Hindlimb muscle (tissue), 1 donor: ENCODE measurements at regions not wholly inside any gene's neighbourhood (a gene's known extent, or its start where the extent isn't known, plus 50 kb on each side); places are given as distances from the start of the nearest gene placed in this dataset.
"Not testable (repeated sequence)": the region's sequence is repeated elsewhere in the genome, so short reads cannot be mapped to it uniquely, and the experiment has no call there.

Experiments
- DNase-seq: peaks from one replicate; pipeline ENCODE4 v3.0.0-alpha.2; 2013

DNA sequence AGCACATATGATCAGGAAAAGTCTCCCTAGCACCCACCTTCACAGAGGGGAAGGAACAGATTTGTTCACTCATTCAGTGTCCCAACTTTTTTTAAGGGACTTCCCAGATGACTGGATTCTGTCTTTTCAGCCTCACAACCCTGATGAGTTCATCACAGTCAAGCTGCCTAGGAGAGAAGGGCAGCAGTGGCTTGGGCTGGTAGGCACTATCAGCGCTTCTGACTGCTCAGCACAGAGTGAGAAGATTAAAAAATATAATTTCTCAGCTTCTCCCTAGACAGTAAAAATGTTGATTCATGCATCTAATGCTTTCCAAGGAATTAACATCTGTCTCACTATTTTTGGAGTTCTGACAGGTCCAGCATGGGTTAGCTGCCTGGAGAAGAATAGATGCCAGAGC lies 328.2 kb downstream of the DTHD1 start:
- DNase-seq = no peak

DNA sequence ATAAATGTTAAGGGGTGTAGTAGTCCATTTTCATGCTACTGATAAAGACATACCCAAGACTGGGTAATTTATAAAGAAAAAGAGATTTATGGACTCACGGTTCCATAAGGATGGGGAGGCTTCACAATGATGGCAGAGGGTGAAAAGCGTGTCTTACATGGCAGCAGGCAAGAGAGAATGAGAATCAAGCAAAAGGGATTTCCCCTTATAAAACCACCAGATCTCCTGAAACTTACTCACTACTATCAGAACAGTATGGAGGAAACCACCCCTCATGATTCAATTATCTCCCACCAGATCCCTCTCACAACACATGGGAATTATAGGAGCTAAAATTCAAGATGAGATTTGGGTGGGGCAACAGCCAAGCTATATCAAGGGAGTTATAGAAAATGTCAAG lies 329.2 kb downstream of the DTHD1 start:
- no peak for DNase-seq

DNA sequence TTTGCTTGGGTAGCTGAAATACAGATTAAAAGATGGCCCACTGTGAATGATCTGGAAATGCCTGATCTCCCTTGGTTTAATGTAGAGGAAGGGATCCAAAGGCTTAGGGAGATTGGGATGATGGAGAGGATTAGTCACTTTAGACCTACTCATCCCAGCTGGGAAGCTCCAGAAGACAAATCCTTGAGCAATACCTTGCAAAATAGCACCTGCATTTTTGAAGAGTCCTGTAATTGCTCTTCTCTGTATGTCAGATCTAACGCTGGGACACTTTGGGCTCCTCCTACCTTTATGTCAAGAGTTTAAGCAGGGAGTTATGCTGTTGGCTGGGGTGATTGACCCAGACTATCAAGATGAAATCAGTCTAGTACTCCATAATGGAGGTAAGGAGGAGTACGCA lies 331.7 kb downstream of the DTHD1 start:
- DNase-seq = not testable (repeated sequence)

DNA sequence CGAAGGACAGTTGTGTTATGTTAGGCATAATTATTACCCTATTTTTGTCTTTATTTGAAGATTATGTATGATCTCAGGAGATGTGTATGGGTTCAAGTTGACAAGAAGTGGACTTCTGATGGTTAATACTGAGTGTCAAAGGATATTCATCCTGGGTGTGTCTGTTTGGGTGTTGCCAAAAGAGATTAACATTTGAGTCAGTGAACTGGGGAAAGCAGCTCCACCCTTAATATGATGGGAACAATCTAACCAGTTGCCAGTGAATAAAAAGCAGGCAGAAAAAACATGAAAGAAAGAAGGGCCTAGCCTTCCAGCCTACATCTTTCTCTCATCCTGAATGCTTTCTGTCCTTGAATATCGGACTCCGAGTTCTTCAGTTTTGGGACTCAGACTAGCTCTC lies 332.6 kb downstream of the DTHD1 start:
- no peak for DNase-seq

DNA sequence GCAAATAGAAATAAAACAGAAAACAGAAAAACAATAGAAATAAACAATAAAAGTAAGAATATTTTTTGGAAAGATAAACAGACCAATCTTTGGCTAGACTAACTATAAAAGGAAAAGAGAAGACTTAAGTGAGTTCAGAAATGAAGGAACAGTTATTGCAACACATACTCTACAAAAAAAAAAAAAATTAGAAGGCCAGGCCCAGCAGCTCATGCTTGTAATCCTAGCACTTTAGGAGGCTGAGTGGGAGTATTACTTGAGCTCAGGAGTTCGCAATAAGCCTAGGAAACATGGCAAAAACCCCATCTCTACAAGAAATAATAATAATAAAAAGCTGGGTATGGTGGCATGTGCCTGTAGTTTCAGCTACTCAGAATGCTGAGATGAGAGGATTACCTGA lies 336.7 kb downstream of the DTHD1 start:
- no peak for DNase-seq

DNA sequence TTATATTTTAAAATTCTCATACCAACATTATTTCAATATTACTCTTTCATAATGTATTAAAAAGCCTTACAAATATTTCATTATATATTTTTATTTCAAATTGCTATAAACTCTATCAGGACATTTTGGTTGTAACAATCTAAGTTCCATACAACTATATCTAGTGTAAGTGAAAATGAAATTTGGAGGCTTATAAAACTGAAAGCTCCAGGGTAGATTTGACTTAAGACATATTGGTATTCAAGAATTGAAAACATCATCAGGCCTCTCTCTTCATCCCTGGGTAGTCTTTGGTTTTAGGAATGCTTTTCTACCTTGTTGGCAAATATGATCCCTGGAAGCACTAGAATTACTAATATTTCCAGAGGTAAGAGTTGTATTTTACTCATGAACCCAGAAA lies 342.6 kb downstream of the DTHD1 start:
- no peak for DNase-seq

DNA sequence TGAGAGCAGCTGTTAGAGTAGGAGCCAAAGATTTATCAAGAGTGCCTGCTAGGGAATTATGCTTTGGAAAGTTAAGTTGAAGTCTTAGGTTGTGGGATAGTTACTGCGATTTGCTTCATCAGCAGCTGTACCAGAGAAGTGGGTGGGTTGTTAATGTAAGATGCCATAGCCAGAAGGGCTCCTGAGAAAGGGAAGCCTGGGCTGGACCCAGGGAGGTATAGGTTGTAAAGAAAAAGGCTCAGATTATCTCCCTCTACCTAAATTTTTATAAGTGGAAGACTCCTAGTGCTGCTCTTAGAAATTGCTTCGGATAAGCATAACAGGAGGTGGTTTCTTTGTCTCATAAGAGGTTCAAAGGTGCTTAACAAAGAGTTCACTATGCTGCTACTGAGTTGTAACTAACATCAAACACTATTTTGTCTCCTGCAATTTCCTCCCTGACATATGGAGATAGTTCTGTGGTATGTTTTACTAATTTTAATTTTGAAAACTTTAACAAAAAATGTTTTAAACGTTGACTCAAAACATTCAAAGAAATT lies 356.9 kb downstream of the DTHD1 start:
- DNase-seq = no peak

DNA sequence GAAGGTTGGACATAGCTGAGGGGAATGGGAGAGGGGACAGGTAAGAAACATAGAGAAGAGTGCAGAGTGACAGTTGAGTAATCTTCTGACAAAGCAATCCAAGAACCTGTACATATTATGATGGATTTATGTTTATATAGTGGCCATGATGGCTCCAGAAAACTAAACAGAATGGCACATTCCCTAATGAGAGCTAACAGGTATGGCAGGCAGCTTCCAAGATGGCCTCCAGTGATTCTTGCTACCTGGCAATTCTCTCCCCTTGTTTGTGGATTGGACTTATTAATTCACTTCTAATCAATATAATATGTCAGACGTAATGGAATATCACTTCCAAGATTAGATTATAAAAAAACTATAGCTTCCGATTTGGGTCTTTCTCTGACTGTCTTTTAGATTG lies 359.5 kb downstream of the DTHD1 start:
- no peak for DNase-seq

DNA sequence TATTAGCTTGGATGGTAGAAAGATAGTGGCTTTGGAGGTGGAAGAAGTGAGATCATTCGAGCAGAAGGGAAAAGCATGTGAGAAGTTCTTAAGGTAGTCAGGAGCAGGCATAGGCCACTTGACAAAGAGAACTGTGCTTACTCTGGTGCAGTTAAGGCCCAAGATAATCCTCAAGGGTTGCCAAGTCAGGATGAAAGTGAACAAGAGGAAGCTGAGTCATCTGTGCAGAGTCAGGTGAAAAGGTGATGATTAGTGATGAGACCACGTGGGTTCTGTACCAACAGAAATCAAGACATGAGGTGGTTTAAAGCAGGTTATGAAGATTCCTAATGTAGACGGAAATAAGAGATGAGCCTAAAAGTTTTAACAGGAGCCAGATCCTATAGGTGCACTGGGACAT lies 369.8 kb downstream of the DTHD1 start:
- DNase-seq = no peak

DNA sequence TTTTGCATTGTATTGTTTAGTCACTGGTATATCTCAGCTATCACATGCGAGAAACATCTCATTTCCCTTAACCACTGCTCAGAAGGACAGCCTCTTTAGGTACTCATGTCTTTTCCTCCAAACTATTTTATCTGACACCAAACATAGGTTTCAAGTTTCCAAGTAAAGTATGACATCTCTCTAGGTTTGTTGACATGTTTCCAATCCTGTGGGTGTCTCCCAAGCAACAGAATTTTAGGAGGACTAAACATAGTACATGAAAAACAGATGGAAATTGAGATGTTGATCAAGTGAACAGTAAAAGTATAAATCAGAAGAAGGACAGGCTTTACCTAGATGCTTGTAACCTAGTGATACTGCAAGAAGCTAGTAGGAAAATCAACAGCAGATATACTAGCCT lies 371.4 kb downstream of the DTHD1 start:
- DNase-seq = no peak

DNA sequence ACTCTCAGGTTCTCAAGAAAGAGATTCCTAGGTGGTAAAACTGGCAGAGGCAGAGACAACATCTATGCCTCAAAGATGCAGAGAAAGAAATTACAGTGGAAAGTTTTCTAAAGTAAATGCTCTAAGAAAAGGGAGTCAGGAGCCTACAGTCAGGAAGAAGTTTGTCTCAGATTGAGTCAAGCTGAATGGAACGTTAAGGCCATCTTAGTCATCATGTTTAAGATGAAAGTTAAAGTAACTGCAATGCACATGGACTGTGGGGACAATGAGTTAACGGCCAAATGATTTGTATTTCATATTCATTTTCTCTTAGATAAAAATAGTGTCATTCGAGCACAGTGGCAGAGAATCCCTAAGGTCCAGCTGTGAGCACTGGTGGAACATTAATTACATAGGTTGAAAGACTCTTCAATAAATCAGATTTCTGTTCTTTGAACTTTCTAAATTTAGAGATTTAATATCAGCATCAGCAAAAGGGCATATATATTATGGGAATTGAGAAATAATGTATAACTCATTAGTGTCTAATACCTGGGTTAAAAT lies 384.6 kb downstream of the DTHD1 start:
- DNase-seq = no peak

DNA sequence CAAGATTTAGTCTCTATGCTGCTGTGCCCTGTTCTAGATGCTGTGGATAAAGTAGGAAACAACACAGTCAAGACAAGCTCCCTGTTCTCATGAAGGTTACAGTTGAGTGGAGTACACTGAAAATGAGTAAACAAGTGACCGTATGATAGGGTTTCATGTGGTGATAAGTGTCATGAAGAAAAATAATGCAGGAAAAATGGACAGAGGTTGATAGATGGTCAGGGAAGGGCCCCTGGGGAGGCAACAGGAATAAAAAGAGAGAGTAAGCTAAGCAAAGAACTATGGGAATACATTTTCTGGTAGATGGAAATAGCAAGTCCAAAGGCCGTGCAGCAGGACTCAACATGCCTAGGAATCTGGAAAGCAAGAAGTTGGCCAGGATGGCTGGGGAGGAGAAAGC lies 394.0 kb downstream of the DTHD1 start:
- no peak for DNase-seq

DNA sequence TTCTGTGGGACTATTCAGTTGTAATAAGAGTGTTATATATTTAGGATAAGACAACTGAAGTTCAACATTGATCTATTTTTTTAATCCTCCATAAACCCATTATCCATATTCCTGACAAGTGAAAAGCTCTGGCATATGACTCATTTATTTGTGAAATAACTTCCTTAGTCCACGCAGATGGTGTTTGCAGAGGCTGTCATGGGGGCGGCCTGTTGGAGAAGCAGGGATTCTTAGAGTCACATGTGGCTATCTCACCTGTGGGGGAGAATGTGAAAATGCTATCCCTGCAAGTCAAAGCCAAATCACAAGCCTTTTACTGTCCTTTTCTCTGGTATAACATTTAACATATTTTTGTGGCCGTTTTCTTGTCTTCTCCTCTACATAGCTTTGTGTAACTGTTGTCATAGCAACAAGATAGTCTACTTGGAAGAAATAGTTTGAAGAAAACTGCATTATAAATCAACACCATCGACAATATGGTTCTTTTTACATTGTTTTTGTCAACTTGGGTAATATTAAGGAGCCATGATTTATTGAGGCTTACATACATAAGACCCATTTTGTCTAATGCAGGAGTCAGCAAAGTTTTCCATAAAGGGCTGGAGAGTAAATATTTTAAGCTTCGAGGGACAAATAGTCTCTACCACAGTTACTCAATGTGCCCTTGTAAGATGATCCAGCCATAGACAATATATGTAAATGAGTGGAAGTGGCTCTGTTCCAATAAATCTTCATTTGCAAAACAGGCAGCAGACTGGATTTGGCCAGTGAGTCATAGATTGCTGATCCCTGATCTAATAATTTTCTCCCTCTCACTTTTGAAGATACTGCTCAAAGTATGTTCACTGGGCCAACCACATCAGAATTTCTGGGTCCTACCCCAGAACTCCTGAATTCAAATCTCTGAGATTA lies 395.0 kb downstream of the DTHD1 start:
- DNase-seq = no peak

DNA sequence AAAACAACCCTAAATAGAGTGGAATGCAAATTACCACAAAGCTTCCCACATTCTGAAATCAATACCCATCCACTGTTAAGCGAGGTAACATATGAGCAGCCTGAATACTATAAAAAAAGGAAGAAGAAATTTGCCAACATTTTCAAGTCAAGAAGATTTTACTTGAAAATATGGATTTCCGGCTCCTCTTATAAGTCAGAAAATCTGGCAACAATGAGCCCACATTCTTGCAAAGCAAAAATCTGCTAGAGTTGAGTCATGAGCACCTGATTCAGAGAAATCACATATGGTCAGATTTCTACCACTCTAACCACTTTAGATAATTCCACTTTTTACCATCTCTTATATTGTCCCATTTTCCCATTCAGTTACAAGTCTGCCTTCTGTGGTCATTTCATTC lies 395.7 kb downstream of the DTHD1 start:
- no peak for DNase-seq

DNA sequence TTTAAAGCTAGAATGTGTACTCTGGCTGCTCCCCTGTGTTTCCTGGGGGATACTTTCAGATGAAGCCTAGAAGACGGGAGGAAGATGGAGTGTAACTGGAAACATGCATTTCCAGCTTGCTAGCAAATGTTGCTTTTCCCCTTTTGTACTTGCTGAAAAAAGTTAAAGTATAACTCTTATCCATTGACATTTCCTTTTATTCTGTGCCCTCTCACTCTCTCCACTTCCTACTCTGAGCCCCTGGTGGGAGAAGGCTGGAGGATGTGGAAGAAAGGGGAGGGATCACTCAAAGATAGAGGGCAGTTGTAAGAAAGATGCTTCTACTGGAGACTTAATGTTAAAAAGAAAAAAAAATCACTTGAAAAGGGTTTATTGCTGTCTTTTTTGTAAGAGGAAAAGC lies 396.5 kb downstream of the DTHD1 start:
- DNase-seq = no peak

DNA sequence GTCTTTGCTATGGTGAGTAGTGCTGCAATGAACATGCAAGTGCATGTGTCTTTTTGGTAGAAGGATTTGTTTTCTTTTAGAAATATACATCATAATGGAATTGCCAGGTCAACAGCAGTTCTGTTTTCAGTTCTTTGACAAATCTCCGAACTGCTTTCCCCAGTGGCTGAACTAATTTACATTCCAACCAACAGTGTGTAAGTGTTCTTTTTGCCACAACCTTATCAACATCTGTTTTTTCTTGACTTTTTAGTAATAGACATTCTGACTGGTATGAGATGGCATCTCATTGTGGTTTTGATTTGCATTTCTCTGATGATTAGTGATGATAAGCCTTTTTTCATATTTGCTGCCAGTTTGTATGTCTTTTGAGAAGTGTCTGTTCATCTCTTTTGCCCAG lies 406.3 kb downstream of the DTHD1 start:
- no peak for DNase-seq

DNA sequence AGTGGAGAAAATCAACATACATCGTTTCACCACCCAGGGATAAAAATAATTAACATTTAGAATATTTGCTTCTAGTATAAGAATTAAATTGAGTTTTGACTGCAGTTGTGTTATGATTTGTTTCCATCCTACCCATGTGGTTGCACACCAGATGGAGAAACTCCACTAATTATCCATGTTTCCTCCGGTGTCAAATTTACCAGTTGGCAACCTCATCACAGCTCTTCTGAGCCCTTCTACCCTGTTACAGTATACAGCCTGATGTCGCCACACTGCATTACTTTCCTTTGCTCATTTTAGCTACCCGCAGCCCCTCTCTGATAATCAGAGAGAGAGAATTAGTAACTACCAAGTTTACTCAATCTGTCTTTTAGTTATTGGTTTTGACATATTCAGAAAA lies 411.2 kb downstream of the DTHD1 start:
- DNase-seq = no peak

DNA sequence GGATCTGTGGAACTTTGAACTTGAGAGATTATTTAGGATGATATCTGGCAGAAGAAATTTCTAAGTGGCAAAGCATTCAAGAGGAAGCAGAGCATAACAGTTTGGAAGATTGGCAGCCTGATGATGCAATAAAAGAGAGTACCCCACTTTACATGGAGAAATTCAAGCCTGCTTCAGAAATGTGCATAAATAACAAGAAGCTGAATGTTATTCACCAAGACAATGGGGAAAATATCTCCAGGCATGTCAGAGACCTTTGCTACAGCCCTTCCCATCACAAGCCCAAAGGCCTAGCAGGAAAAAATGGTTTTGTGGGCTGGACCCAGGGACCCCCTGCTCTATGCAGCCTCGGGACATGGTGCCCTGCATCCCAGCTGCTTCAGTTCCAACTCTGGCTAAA lies 420.8 kb downstream of the DTHD1 start:
- DNase-seq = no peak

DNA sequence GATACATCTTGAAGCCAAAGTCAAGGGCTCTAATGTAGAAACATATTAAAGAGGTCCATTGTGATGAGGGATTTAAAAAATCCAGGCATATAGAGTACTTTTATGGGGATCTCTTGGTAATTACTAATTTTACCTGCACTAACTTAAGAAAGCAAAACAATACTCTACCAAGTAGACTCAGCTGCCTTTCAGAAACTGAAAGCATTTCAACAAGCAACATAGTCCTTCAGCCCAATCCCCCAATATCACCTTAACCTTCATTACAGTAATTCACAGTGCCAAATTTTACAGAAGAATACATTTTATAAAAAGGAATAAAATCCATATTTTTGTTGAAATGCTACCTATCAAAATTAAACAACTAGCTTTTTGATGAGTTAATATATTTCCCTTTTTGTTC lies 422.9 kb downstream of the DTHD1 start:
- no peak for DNase-seq

DNA sequence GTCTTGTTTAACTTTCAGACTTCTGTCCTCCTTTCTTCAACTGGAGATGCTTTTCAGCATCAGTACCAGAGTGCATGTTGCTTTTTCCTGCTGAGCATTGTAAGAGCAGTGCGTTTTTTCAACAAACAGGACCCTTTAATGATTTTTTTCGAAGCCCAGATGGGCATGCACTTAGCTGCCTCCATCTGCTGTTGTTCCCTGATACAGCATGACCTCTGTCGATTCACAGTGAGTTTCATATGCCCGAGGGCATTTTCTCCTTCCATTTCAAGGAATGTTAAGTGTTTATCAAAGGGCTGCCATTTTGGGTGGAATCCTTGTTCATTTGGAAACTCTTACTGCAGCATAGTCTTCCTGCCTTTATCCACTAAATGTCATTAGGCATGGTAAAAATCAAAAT lies 428.6 kb downstream of the DTHD1 start:
- no peak for DNase-seq

DNA sequence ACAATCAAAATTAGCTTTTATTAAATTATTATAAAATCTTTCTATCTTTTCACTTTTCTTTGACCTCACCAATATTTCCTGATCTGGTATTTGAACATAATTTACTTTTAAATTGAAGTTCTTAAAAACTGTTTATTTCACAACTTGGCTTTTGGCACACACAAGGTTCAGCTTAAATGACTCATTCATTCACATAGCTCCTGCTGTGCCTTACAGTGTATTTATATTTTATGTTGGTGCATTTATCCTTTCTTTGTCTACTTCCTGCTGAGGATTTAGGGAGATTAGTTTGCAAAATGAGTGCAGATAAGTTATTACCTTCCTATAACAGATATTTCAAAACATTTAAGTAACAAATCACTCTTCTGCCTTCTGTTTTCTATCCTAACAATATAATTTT lies 430.6 kb downstream of the DTHD1 start:
- DNase-seq = no peak

DNA sequence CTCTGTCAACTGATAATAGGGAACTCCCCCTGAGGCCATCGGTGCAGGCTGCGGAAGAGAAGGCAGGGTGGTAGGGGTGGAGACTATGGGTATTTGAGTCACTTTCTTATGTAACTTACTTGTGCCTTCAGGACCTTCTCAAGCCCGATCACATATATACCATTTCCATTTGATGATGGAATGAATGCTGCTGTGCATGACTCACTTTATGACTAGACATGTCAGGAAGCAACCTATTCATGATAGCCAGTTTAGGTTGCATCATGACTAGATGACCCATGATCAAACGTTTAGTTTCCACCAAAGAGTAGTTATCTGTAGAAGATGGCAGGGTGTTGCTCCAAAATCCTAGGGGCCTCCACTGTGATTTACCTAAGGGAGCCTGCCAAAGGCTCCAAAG lies 435.5 kb downstream of the DTHD1 start:
- DNase-seq = no peak

DNA sequence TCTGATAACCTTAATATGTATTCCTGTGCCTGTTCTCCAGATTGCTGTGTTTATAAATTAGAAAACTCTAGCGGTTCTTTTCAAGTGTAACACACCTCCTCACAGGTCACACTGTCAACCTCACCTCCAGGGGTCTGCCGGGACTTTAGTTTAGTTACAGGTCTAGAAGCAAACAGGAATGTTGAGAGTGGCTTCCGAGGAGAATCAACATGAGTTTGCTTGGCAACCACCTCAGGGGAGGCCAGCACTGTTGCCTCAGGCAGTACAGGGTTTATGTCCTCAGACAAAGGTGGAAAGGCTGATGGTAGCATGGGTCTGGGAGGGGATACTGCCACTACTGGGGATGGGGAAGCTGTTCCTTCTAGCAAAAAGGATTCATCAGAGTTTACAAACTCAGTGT lies 438.0 kb downstream of the DTHD1 start:
- DNase-seq = no peak

DNA sequence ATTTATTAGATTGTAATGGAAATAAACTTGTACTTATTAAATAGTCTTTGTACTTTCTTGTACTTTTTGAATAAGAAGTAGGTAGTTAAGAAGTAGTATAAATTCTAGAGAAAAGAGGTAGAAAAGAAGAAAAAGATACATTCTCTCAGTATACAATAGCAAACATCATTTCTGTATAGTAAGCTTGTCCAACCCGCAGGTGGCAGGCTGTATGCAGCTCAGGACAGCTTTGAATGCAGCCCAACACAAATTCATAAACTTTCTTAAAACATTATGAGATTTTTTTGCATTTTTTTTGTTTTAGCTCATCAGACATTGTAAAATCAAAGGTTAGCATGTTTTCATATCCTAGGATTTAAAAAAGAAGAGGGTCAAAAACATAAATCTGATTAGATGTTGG lies 441.6 kb downstream of the DTHD1 start:
- DNase-seq = no peak
